CD4-positive, alpha-beta T cell (primary cell): ENCODE measurements at regions not wholly inside any gene's neighbourhood (a gene's known extent, or its start where the extent isn't known, plus 50 kb on each side); places are given as distances from the start of the nearest gene placed in this dataset.

Experiments used
- ATAC-seq: fragments of 200-7000 bp; cut with Tn5 transposase; one replicate; pipeline ENCODE4 v1.10.0; 2022; ENCODE audit warnings: mild to moderate bottlenecking; ENCODE audit not compliant: poor library complexity
- CTCF ChIA-PET: fragments of 350-600 bp; sonication (Branson Sonifier 250); formaldehyde crosslinking; loops from one replicate; lab custom pipeline; 2021; ENCODE audit warnings: antibody characterized with exemption, inconsistent platforms; lab: Charles Lee
- POLR2A ChIA-PET: fragments of 350-600 bp; sonication (Branson Sonifier 250); formaldehyde crosslinking; loops from one replicate; lab custom pipeline; 2021; ENCODE audit warnings: antibody characterized with exemption, inconsistent platforms; lab: Charles Lee
- DNase-seq, 14 experiments: peaks; one replicate each; pipeline ENCODE4 v3.0.0-alpha.2; 2013 to 2020; ENCODE audit warnings: mixed read lengths in 2 of 14
- H3K27ac ChIP-seq, 2 donors: one replicate each; pipeline versions ENCODE4 v1.5.1 to v1.7.0; 2013; ENCODE audit warnings: low read length in 2 of 2, low read depth in 1 of 2, mild to moderate bottlenecking in 1 of 2
- H3K27me3 ChIP-seq, 2 experiments: 1 replicate in 1 of 2; 2 replicates in 1 of 2; pipeline versions ENCODE4 v1.6.1 to v1.7.0; 2013; ENCODE audit warnings: low read length in 2 of 2, control low read depth in 1 of 2, mild to moderate bottlenecking in 1 of 2, moderate library complexity in 1 of 2; ENCODE audit not compliant: insufficient read depth in 2 of 2, control insufficient read depth in 1 of 2
- H3K36me3 ChIP-seq: one replicate; pipeline ENCODE4 v1.6.1; 2013; ENCODE audit warnings: low read length, control low read depth; ENCODE audit not compliant: insufficient read depth
- H3K4me1 ChIP-seq: one replicate; pipeline ENCODE4 v1.6.1; 2013; ENCODE audit warnings: low read length, control low read depth; ENCODE audit not compliant: insufficient read depth
- H3K4me3 ChIP-seq: one replicate; pipeline ENCODE4 v1.5.1; 2013; ENCODE audit warnings: mild to moderate bottlenecking, low read length, moderate library complexity
- H3K9me3 ChIP-seq, 2 experiments: 1 replicate in 1 of 2; 2 replicates in 1 of 2; pipeline versions ENCODE4 v1.6.1 to v1.7.0; 2013; ENCODE audit warnings: low read length in 2 of 2, mild to moderate bottlenecking in 2 of 2, control low read depth in 1 of 2, moderate library complexity in 1 of 2; ENCODE audit not compliant: control insufficient read depth in 1 of 2, insufficient read depth in 1 of 2
- H3K27ac Mint-ChIP-seq: one replicate; pipeline ENCODE4 v1.8.0; 2020; ENCODE audit warnings: mixed read lengths
- H3K27me3 Mint-ChIP-seq: one replicate; pipeline ENCODE4 v1.8.0; 2021; ENCODE audit warnings: mixed read lengths
- H3K36me3 Mint-ChIP-seq: one replicate; pipeline ENCODE4 v1.8.0; 2021; ENCODE audit warnings: low read depth, mixed read lengths
- H3K4me1 Mint-ChIP-seq: one replicate; pipeline ENCODE4 v1.8.0; 2021; ENCODE audit warnings: low read depth, mixed read lengths
- H3K4me3 Mint-ChIP-seq: one replicate; pipeline ENCODE4 v1.8.0; 2020; ENCODE audit warnings: mild to moderate bottlenecking, mixed read lengths
- H3K9me3 Mint-ChIP-seq: one replicate; pipeline ENCODE4 v1.8.0; 2020; ENCODE audit warnings: mixed read lengths
- intact Hi-C, 2 experiments: fragments of 100-400 bp; cut with DNase I in 1 of 2; cut with micrococcal nuclease in 1 of 2; formaldehyde crosslinking; loops; one replicate each; pipeline versions ENCODE4 v1.15.1 to v1.9.0; 2023 to 2025; cut with DNase I, micrococcal nuclease
- TF ChIP-seq, protein P1 (sequence below): fragments of 200-600 bp; IDR thresholded peaks from one replicate; pipeline ENCODE4 v1.8.0; 2022; ENCODE audit warnings: antibody characterized with exemption, mild to moderate bottlenecking

GRCh38 chr12:128025589-128026245, 241.3 kb upstream of the TMEM132C start:
- H3K36me3 ChIP-seq = no peaks in the 10 kb centered on the region
- peaks cover 0 to 2% of the 10 kb centered on the region in 2 experiments for H3K27me3 ChIP-seq
- intact Hi-C loops = no loop called here
- no peaks in the 10 kb centered on the region for H3K4me1 Mint-ChIP-seq
- ATAC-seq = no peak
- peaks cover 12% of the 10 kb centered on the region for H3K9me3 Mint-ChIP-seq
- TF ChIP-seq, protein P1, sequence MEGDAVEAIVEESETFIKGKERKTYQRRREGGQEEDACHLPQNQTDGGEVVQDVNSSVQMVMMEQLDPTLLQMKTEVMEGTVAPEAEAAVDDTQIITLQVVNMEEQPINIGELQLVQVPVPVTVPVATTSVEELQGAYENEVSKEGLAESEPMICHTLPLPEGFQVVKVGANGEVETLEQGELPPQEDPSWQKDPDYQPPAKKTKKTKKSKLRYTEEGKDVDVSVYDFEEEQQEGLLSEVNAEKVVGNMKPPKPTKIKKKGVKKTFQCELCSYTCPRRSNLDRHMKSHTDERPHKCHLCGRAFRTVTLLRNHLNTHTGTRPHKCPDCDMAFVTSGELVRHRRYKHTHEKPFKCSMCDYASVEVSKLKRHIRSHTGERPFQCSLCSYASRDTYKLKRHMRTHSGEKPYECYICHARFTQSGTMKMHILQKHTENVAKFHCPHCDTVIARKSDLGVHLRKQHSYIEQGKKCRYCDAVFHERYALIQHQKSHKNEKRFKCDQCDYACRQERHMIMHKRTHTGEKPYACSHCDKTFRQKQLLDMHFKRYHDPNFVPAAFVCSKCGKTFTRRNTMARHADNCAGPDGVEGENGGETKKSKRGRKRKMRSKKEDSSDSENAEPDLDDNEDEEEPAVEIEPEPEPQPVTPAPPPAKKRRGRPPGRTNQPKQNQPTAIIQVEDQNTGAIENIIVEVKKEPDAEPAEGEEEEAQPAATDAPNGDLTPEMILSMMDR = no peak
- H3K27ac Mint-ChIP-seq = no peak overlapping the region
- no peaks in the 10 kb centered on the region for H3K36me3 Mint-ChIP-seq
- H3K27me3 Mint-ChIP-seq = no peaks in the 10 kb centered on the region
- H3K27ac ChIP-seq = no peak overlapping the region
- DNase-seq = no peak
- ChIA-PET CTCF (no interaction called here), POLR2A (no interaction called here)
- no peak overlapping the region for H3K4me3 ChIP-seq
- H3K4me1 ChIP-seq = no peaks in the 10 kb centered on the region
- no peak overlapping the region for H3K4me3 Mint-ChIP-seq
- peaks cover 0 to 11% of the 10 kb centered on the region in 2 experiments for H3K9me3 ChIP-seq

DNA sequence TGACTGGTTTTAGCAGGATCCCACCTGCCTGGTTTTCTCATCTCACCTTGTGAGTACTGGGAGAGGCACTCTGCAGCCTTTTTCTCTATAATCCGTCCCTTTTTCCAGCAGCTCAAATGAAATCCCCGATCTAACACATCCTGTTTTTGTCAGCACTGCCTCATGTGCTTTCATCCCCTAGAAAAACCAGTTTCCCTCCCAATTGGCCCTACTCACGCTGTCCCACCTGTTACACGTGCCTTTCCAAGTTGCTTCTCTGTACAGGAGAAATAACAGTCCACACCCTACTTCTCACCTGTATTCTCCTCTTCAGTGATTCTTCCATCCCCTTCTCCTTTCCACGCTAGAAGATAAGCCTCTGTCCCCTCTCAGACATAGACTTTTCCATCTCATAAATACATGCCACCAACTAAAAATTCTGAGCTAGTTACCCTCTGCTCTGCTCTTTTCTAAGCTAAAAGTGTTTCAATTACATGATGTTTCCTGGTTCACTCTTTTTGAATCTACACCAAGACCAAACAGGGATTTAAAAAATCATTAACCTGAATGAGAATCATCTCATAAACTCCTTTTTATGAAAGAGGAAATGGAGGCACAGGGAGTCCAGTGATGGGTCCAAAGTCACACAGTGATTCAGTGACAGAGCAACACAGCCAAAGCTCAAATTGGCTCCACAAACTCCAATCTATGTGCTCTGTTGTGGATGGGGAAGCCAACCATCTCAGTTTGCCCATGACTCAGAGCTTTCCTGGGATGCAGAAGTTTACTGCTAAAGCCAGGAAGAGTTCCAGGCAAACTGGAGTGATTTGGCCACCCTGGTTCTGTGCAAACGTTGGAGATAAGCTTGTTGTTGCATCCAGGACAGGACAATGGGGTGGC, 240.0 kb upstream of the TMEM132C start:
- POLR2A ChIA-PET = no interaction called here
- ATAC-seq = no peak

GRCh38 chr12:128033473-128033872, 233.5 kb upstream of the TMEM132C start:
- Mint-ChIP-seq H3K9me3 (peaks cover 13% of the 10 kb centered on the region), H3K27me3 (no peaks in the 10 kb centered on the region), H3K4me1 (no peaks in the 10 kb centered on the region), H3K4me3 (no peak overlapping the region), H3K27ac (no peak overlapping the region), H3K36me3 (no peaks in the 10 kb centered on the region)
- POLR2A ChIA-PET = no interaction called here
- no peak overlapping the region for H3K4me3 ChIP-seq
- H3K4me1 ChIP-seq = no peaks in the 10 kb centered on the region
- H3K36me3 ChIP-seq = no peaks in the 10 kb centered on the region
- no peaks in the 10 kb centered on the region for H3K27me3 ChIP-seq
- H3K27ac ChIP-seq = no peak overlapping the region
- ATAC-seq (no peak), DNase-seq (no peak)
- TF ChIP-seq, protein P1 = no peak
- H3K9me3 ChIP-seq = peaks cover 0 to 25% of the 10 kb centered on the region in 2 experiments
- CTCF ChIA-PET = no interaction called here
- intact Hi-C loops = no loop called here

More for the DNA sequence above, 240.0 kb upstream of the TMEM132C start:
- Histone ChIP-seq H3K36me3 (no peaks in the 10 kb centered on the region), H3K27ac (no peak overlapping the region), H3K27me3 (no peaks in the 10 kb centered on the region), H3K4me3 (no peak overlapping the region), H3K9me3 (peaks cover 0 to 9% of the 10 kb centered on the region in 2 experiments), H3K4me1 (no peaks in the 10 kb centered on the region)
- Mint-ChIP-seq H3K27me3 (no peaks in the 10 kb centered on the region), H3K4me1 (no peaks in the 10 kb centered on the region), H3K27ac (no peak overlapping the region), H3K9me3 (peaks cover 18% of the 10 kb centered on the region), H3K36me3 (no peaks in the 10 kb centered on the region), H3K4me3 (no peak overlapping the region)
- intact Hi-C loops = no loop called here
- DNase-seq = no peak
- TF ChIP-seq, protein P1 = no peak
- CTCF ChIA-PET = no interaction called here
